ENCODE measurements at regions not wholly inside any gene's neighbourhood (a gene's known extent, or its start where the extent isn't known, plus 50 kb on each side); places are given as distances from the start of the nearest gene placed in this dataset.

- no peaks in the 10 kb centered on the region for H3K4me1 ChIP-seq (ENCODE audit: low read length)
- TF ChIP-seq EZH2phosphoT487 (IDR thresholded peaks at IDR 0.05; ENCODE audit: low read depth), result no peak
- no peak for TF ChIP-seq CTCF (IDR thresholded peaks at IDR 0.05; ENCODE audit: low read depth, low read length)
These were observed 115.8 kb downstream of the ZIC5 start for GRCh38 chr13:99855526-99856420.

GRCh38 chr13:99854366-99854765, 117.2 kb downstream of the ZIC5 start:
- Histone ChIP-seq H3K27ac (ENCODE audit: low read length) (no peak overlapping the region), H3K4me1 (ENCODE audit: low read length) (no peaks in the 10 kb centered on the region), H3K27me3 (ENCODE audit: low read depth, low read length) (no peaks in the 10 kb centered on the region), H3K4me2 (ENCODE audit: low read length) (no peak overlapping the region), H3K36me3 (replicated peaks; ENCODE audit: low read depth, low read length) (no peaks in the 10 kb centered on the region), H3K9me3 (ENCODE audit: insufficient read depth, low read length) (no peaks in the 10 kb centered on the region), H3K9ac (ENCODE audit: low read length) (no peak overlapping the region), H4K20me1 (ENCODE audit: insufficient read depth, low read length) (no peaks in the 10 kb centered on the region), H2AFZ (ENCODE audit: low read depth, low read length) (no peak overlapping the region), H3K4me3 (ENCODE audit: low read length) (no peak overlapping the region), H3K79me2 (ENCODE audit: low read length) (no peaks in the 10 kb centered on the region)
- TF ChIP-seq EZH2phosphoT487 (IDR thresholded peaks at IDR 0.05; ENCODE audit: low read depth), result no peak
- TF ChIP-seq CTCF (IDR thresholded peaks at IDR 0.05; ENCODE audit: low read depth, low read length), result no peak

More at GRCh38 chr13:99855526-99856420, 115.8 kb downstream of the ZIC5 start:
- H3K4me2 ChIP-seq (ENCODE audit: low read length), result no peak overlapping the region
- no peak overlapping the region for H3K9ac ChIP-seq (ENCODE audit: low read length)
- H3K79me2 ChIP-seq (ENCODE audit: low read length), result no peaks in the 10 kb centered on the region
- H3K27ac ChIP-seq (ENCODE audit: low read length), result no peak overlapping the region
- no peaks in the 10 kb centered on the region for H3K9me3 ChIP-seq (ENCODE audit: insufficient read depth, low read length)
- H3K36me3 ChIP-seq (replicated peaks; ENCODE audit: low read depth, low read length), result no peaks in the 10 kb centered on the region
- no peak overlapping the region for H3K4me3 ChIP-seq (ENCODE audit: low read length)
- H2AFZ ChIP-seq (ENCODE audit: low read depth, low read length), result no peak overlapping the region
- no peaks in the 10 kb centered on the region for H4K20me1 ChIP-seq (ENCODE audit: insufficient read depth, low read length)
- H3K27me3 ChIP-seq (ENCODE audit: low read depth, low read length), result no peaks in the 10 kb centered on the region

GRCh38 chr13:99847318-99847750, 124.2 kb downstream of the ZIC5 start:
- H3K27ac ChIP-seq (ENCODE audit: low read length), result no peak overlapping the region
- H3K9me3 ChIP-seq (ENCODE audit: insufficient read depth, low read length), result no peaks in the 10 kb centered on the region
- no peaks in the 10 kb centered on the region for H3K79me2 ChIP-seq (ENCODE audit: low read length)
- TF ChIP-seq CTCF (IDR thresholded peaks at IDR 0.05; ENCODE audit: low read depth, low read length), result no peak
- no peak for TF ChIP-seq EZH2phosphoT487 (IDR thresholded peaks at IDR 0.05; ENCODE audit: low read depth)
- H3K4me1 ChIP-seq (ENCODE audit: low read length), result no peaks in the 10 kb centered on the region
- H2AFZ ChIP-seq (ENCODE audit: low read depth, low read length), result no peak overlapping the region
- H3K27me3 ChIP-seq (ENCODE audit: low read depth, low read length), result peaks cover 9% of the 10 kb centered on the region; the same call in 1 of the 2 replicates
- H4K20me1 ChIP-seq (ENCODE audit: insufficient read depth, low read length), result no peaks in the 10 kb centered on the region
- H3K4me2 ChIP-seq (ENCODE audit: low read length), result no peak overlapping the region
- H3K36me3 ChIP-seq (replicated peaks; ENCODE audit: low read depth, low read length), result no peaks in the 10 kb centered on the region
- no peak overlapping the region for H3K9ac ChIP-seq (ENCODE audit: low read length)
- H3K4me3 ChIP-seq (ENCODE audit: low read length), result no peak overlapping the region

GRCh38 chr13:99845161-99845874, 126.2 kb downstream of the ZIC5 start:
- Histone ChIP-seq H2AFZ (ENCODE audit: low read depth, low read length) (no peak overlapping the region), H4K20me1 (ENCODE audit: insufficient read depth, low read length) (no peaks in the 10 kb centered on the region), H3K27me3 (ENCODE audit: low read depth, low read length) (peaks cover 9% of the 10 kb centered on the region; the same call in 1 of the 2 replicates), H3K4me2 (ENCODE audit: low read length) (no peak overlapping the region), H3K9me3 (ENCODE audit: insufficient read depth, low read length) (no peaks in the 10 kb centered on the region), H3K36me3 (replicated peaks; ENCODE audit: low read depth, low read length) (no peaks in the 10 kb centered on the region), H3K27ac (ENCODE audit: low read length) (no peak overlapping the region), H3K4me3 (ENCODE audit: low read length) (no peak overlapping the region), H3K79me2 (ENCODE audit: low read length) (no peaks in the 10 kb centered on the region), H3K9ac (ENCODE audit: low read length) (no peak overlapping the region), H3K4me1 (ENCODE audit: low read length) (no peaks in the 10 kb centered on the region)
- TF ChIP-seq EZH2phosphoT487 (IDR thresholded peaks at IDR 0.05; ENCODE audit: low read depth) (no peak), CTCF (IDR thresholded peaks at IDR 0.05; ENCODE audit: low read depth, low read length) (no peak)
